ENCODE measurements at regions not wholly inside any gene's neighbourhood (a gene's known extent, or its start where the extent isn't known, plus 50 kb on each side); places are given as distances from the start of the nearest gene placed in this dataset.

GRCh38 chr7:94092980-94093379 is 88.8 kb upstream of the BET1 start:
- TF ChIP-seq CTCF (IDR thresholded peaks at IDR 0.05) (no peak), POLR2A (IDR thresholded peaks at IDR 0.05) (no peak)

Measured in uterus (tissue), 2 donors.